Nephron (organoid): ENCODE measurements at regions not wholly inside any gene's neighbourhood (a gene's known extent, or its start where the extent isn't known, plus 50 kb on each side); places are given as distances from the start of the nearest gene placed in this dataset.

Source experiments
- H3K27ac Mint-ChIP-seq, 3 experiments: 2 replicates each; pipeline ENCODE4 v1.8.0; 2020; ENCODE audit warnings: mixed read lengths in 3 of 3, mild to moderate bottlenecking in 2 of 3, moderate library complexity in 1 of 3
- H3K27me3 Mint-ChIP-seq: 2 replicates; pipeline ENCODE4 v1.8.0; 2021; ENCODE audit warnings: low read depth, mild to moderate bottlenecking, moderate library complexity, mixed read lengths
- H3K36me3 Mint-ChIP-seq: 2 replicates; pipeline ENCODE4 v1.8.0; 2020; ENCODE audit warnings: low read depth, mixed read lengths
- H3K4me1 Mint-ChIP-seq: 2 replicates; pipeline ENCODE4 v1.8.0; 2020; ENCODE audit warnings: mixed read lengths
- H3K4me3 Mint-ChIP-seq, 3 experiments: 2 replicates each; pipeline ENCODE4 v1.8.0; 2020; ENCODE audit warnings: mild to moderate bottlenecking in 3 of 3, mixed read lengths in 3 of 3, moderate library complexity in 2 of 3
- H3K9me3 Mint-ChIP-seq: 2 replicates; pipeline ENCODE4 v1.8.0; 2020; ENCODE audit warnings: mixed read lengths
- CTCF ChIP-seq, 3 experiments: fragments of 200-600 bp; sonication (generic); IDR thresholded peaks; one replicate each; pipeline ENCODE4 v1.5.0; 2021; ENCODE audit warnings: antibody characterized with exemption in 3 of 3; ENCODE audit not compliant: unreplicated experiment in 3 of 3

DNA sequence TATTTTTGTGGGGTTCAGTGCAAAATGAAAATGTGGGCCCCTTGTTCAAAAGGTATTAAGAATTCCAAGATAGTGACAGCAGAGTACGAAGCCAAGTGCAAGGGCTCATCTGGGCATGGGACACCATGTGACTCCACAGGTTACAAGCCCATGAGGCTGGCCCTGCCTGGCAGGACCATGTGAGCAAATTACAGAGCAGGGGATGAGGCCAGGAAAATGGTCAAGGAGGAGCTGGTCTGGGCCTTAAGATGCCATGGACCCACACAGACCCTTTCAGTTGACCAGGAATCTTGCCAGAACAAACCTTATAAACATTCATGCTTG is 86.9 kb downstream of the SNX5 start:
- Mint-ChIP-seq H3K36me3 (no peaks in the 10 kb centered on the region), H3K4me3 (no peak overlapping the region), H3K27ac (peak overlapping the region in 1 of 3 experiments; percentile 36), H3K27me3 (no peaks in the 10 kb centered on the region), H3K9me3 (no peaks in the 10 kb centered on the region), H3K4me1 (peaks cover 50% of the 10 kb centered on the region)
- no peak for TF ChIP-seq CTCF (IDR thresholded peaks at IDR 0.05; ENCODE audit: unreplicated experiment in 3 of 3)

- H3K27me3 Mint-ChIP-seq, result no peaks in the 10 kb centered on the region
- H3K27ac Mint-ChIP-seq, result peak overlapping the region in 2 of 3 experiments; percentile 29 to 45
- no peak for TF ChIP-seq CTCF (IDR thresholded peaks at IDR 0.05; ENCODE audit: unreplicated experiment in 3 of 3)
- H3K4me3 Mint-ChIP-seq, result no peak overlapping the region
- H3K36me3 Mint-ChIP-seq, result no peaks in the 10 kb centered on the region
- H3K9me3 Mint-ChIP-seq, result no peaks in the 10 kb centered on the region
- H3K4me1 Mint-ChIP-seq, result peaks cover 54% of the 10 kb centered on the region
Observed at GRCh38 chr20:17878912-17879602, 89.5 kb downstream of the SNX5 start.

DNA sequence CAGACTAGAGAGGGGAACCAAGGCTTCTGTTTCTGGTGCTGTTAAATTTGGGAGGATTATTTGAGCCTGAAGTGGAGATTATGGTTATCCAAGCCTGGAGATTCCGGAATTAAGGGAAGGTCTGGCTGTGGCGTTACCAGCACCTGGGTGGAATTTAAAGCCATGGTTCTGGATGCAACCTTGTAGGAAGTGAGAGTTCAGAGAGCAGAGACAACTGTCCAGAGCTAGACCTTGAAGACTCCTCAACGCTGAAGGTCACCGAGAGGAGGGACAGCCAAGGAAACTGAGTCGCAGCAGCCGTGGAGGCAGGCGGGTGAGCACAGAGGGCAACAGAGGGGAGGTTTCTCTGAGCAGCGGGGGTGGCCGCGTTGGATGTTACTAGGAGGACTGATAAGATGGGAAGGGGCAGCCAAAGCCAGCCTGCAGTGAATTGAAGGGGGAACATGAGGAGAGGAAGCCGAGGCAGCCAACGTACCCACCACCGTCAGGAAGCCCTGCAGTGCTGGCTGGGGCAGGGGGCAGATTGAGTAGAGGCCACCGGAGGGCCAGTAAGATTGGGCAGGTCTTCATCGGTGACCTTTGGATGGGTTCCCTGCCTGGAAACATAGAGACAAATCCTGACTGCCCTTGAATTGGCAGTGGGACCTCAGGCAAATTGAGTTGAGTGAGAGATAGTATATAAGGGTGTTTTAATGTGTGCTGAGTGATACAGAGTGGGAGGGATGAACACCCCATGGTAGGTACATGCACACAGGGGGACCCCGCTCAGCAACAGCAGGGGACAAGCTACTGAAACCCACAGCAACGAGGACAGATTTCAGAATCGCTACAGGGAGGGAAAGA is 90.3 kb downstream of the SNX5 start:
- Mint-ChIP-seq H3K27me3 (no peaks in the 10 kb centered on the region), H3K4me3 (no peak overlapping the region), H3K4me1 (peaks cover 55% of the 10 kb centered on the region), H3K27ac (peak overlapping the region in 2 of 3 experiments; percentile 29 to 45), H3K9me3 (no peaks in the 10 kb centered on the region), H3K36me3 (no peaks in the 10 kb centered on the region)
- no peak for TF ChIP-seq CTCF (IDR thresholded peaks at IDR 0.05; ENCODE audit: unreplicated experiment in 3 of 3)

GRCh38 chr20:17875981-17876385 is 92.6 kb downstream of the SNX5 start:
- peak; percentile 7 to 20 (median 19) for TF ChIP-seq CTCF (IDR thresholded peaks at IDR 0.05; ENCODE audit: unreplicated experiment in 3 of 3)
- Mint-ChIP-seq H3K9me3 (no peaks in the 10 kb centered on the region), H3K27me3 (no peaks in the 10 kb centered on the region), H3K36me3 (no peaks in the 10 kb centered on the region), H3K4me3 (peak overlapping the region in 2 of 3 experiments; percentile 12 to 38), H3K27ac (peak overlapping the region; percentile 93 to 97 (median 93)), H3K4me1 (peaks cover 67% of the 10 kb centered on the region)

- peak overlapping the region in 2 of 3 experiments; percentile 28 to 61 for H3K4me3 Mint-ChIP-seq
- H3K36me3 Mint-ChIP-seq, result no peaks in the 10 kb centered on the region
- TF ChIP-seq CTCF (IDR thresholded peaks at IDR 0.05; ENCODE audit: unreplicated experiment in 3 of 3), result no peak
- H3K9me3 Mint-ChIP-seq, result no peaks in the 10 kb centered on the region
- peaks cover 4% of the 10 kb centered on the region for H3K27me3 Mint-ChIP-seq
- H3K4me1 Mint-ChIP-seq, result peaks cover 70% of the 10 kb centered on the region
- peak overlapping the region; percentile 93 to 97 (median 93) for H3K27ac Mint-ChIP-seq
Observed at GRCh38 chr20:17875106-17875980, 93.3 kb downstream of the SNX5 start.
